ENCODE measurements at regions not wholly inside any gene's neighbourhood (a gene's known extent, or its start where the extent isn't known, plus 50 kb on each side); places are given as distances from the start of the nearest gene placed in this dataset.
"Not testable (repeated sequence)": the region's sequence is repeated elsewhere in the genome, so short reads cannot be mapped to it uniquely, and the experiment has no call there.

DNA sequence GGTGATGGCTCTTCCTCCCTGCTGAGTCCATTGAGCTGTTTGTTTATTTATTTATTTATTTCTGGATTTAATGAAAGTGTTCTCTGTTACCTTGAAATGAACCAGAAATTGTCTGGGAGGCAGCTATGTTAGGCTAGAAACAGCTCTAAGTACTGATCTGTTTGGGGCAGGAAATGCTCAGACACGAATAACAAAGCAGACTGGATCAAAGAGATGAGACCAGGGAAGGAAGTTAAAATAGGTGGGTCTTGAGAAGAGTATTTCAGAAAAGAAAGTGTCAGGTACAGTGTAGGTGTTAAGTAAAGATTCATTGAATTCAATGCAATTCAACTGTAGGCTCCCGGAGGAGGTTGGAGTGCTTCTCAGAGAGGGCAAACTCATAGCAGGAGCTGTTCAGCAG, 173.3 kb downstream of the IL20RB start:
- no peak overlapping the region for H3K27ac Mint-ChIP-seq (ENCODE audit: unreplicated experiment)
- peaks cover under 1% of the 10 kb centered on the region for H3K27me3 Mint-ChIP-seq (ENCODE audit: unreplicated experiment)
- H3K9me3 Mint-ChIP-seq (ENCODE audit: unreplicated experiment): no peaks in the 10 kb centered on the region
- TF ChIP-seq, protein P1, sequence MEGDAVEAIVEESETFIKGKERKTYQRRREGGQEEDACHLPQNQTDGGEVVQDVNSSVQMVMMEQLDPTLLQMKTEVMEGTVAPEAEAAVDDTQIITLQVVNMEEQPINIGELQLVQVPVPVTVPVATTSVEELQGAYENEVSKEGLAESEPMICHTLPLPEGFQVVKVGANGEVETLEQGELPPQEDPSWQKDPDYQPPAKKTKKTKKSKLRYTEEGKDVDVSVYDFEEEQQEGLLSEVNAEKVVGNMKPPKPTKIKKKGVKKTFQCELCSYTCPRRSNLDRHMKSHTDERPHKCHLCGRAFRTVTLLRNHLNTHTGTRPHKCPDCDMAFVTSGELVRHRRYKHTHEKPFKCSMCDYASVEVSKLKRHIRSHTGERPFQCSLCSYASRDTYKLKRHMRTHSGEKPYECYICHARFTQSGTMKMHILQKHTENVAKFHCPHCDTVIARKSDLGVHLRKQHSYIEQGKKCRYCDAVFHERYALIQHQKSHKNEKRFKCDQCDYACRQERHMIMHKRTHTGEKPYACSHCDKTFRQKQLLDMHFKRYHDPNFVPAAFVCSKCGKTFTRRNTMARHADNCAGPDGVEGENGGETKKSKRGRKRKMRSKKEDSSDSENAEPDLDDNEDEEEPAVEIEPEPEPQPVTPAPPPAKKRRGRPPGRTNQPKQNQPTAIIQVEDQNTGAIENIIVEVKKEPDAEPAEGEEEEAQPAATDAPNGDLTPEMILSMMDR (IDR thresholded peaks at IDR 0.05; ENCODE audit: partially characterized antibody, unreplicated experiment): no peak
- no peak overlapping the region for H3K4me3 Mint-ChIP-seq (ENCODE audit: unreplicated experiment)
- DNase-seq: no peak
- peaks cover 20% of the 10 kb centered on the region for H3K4me1 Mint-ChIP-seq (ENCODE audit: low read depth, unreplicated experiment)
- H3K36me3 Mint-ChIP-seq (ENCODE audit: unreplicated experiment): no peaks in the 10 kb centered on the region

DNA sequence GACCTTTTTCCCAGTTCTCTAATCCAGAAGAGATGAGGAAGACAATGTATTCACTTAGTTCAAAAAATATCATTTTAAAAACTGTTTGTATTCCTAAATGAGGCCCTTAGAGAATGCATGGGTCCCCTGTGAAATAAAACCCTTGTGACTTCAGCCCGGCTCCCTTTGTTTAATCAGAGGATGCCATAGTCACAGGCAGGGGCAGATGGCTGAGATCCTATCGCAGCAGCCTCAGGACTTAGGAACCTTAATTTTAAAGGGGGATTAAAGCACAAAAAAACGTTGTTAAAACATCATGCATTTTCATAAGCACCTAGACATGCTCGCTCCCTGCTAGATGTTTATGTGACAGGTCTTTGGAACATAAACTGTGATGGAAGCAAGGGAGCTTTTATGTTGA, 176.6 kb downstream of the IL20RB start:
- DNase-seq: no peak
- H3K36me3 Mint-ChIP-seq (ENCODE audit: unreplicated experiment): no peaks in the 10 kb centered on the region
- H3K4me3 Mint-ChIP-seq (ENCODE audit: unreplicated experiment): peak overlapping the region; percentile 50
- TF ChIP-seq, protein P1 (IDR thresholded peaks at IDR 0.05; ENCODE audit: partially characterized antibody, unreplicated experiment): no peak
- H3K4me1 Mint-ChIP-seq (ENCODE audit: low read depth, unreplicated experiment): peaks cover 15% of the 10 kb centered on the region
- no peaks in the 10 kb centered on the region for H3K9me3 Mint-ChIP-seq (ENCODE audit: unreplicated experiment)
- H3K27ac Mint-ChIP-seq (ENCODE audit: unreplicated experiment): no peak overlapping the region
- H3K27me3 Mint-ChIP-seq (ENCODE audit: unreplicated experiment): peaks cover 3% of the 10 kb centered on the region

DNA sequence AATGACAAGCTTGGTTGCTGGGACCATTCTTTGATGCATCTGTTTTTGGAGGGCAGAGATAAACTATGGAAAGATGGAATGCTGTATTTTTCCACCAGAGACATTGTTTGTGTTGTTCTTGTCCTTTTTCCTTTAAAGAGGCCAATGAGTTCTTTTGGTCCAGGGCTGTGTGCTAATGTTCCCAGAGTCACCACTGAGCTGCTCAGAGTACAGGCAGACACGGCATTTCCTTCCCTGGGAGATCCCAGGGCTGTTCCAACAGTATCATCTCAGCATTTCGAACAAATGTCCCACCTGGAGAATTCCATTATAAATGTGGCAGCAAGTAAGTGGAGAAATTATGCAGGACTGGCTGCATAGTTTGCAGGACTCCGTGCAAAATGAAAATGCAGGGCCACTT, 190.6 kb downstream of the IL20RB start:
- TF ChIP-seq, protein P1 (IDR thresholded peaks at IDR 0.05; ENCODE audit: partially characterized antibody, unreplicated experiment): no peak
- Mint-ChIP-seq H3K4me3 (ENCODE audit: unreplicated experiment) (no peak overlapping the region), H3K27ac (ENCODE audit: unreplicated experiment) (no peak overlapping the region), H3K4me1 (ENCODE audit: low read depth, unreplicated experiment) (peaks cover 11% of the 10 kb centered on the region), H3K27me3 (ENCODE audit: unreplicated experiment) (peaks cover 3% of the 10 kb centered on the region), H3K36me3 (ENCODE audit: unreplicated experiment) (no peaks in the 10 kb centered on the region), H3K9me3 (ENCODE audit: unreplicated experiment) (peaks cover 1% of the 10 kb centered on the region)
- DNase-seq: no peak

DNA sequence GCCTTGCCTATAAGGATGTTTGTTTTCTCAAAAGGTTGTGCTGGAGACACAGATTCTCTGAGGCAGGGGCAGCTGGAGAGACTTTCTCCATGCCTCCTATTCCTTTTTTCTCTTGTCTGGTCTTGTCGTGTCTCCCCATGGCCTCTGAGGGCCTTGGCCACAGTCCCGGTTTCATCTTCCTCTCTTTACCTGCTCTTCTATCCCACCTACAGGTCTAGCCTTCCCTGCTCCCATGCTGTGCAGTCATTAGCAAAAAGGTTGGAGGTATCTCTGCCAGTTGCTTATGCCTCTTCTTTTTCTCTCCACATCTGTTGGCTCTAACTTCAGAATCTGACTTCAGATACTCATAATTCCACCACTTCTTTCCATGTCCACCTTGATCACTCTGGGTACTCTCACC, 191.1 kb downstream of the IL20RB start:
- Mint-ChIP-seq H3K36me3 (ENCODE audit: unreplicated experiment) (no peaks in the 10 kb centered on the region), H3K4me1 (ENCODE audit: low read depth, unreplicated experiment) (peaks cover 11% of the 10 kb centered on the region), H3K27me3 (ENCODE audit: unreplicated experiment) (peaks cover 3% of the 10 kb centered on the region)

DNA sequence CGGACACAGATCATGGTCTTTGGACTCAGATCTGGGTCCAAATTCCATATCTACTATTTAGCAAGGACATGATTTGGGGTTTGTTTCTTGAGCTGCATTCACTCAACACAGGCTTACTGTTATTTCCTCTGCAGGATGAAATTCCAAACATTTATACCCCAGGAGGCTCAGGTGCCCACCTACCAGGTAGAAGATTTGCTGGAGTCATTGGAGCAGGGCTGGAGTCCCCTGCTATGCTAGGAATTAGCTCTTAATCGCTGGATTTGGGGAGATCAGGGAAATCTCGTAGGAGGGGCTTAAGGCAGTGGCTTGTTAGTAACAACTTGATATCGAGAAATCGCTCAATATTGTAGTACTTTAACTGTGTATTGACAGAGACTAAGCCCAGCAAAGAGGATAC, 193.0 kb downstream of the IL20RB start:
- TF ChIP-seq, protein P1 (IDR thresholded peaks at IDR 0.05; ENCODE audit: partially characterized antibody, unreplicated experiment): no peak
- H3K27ac Mint-ChIP-seq (ENCODE audit: unreplicated experiment): no peak overlapping the region
- no peak for DNase-seq
- no peaks in the 10 kb centered on the region for H3K36me3 Mint-ChIP-seq (ENCODE audit: unreplicated experiment)
- peaks cover 2% of the 10 kb centered on the region for H3K9me3 Mint-ChIP-seq (ENCODE audit: unreplicated experiment)
- H3K4me1 Mint-ChIP-seq (ENCODE audit: low read depth, unreplicated experiment): peaks cover 13% of the 10 kb centered on the region
- peaks cover 3% of the 10 kb centered on the region for H3K27me3 Mint-ChIP-seq (ENCODE audit: unreplicated experiment)
- no peak overlapping the region for H3K4me3 Mint-ChIP-seq (ENCODE audit: unreplicated experiment)

More for the DNA sequence above, 191.1 kb downstream of the IL20RB start:
- no peak for DNase-seq
- Mint-ChIP-seq H3K27ac (ENCODE audit: unreplicated experiment) (no peak overlapping the region), H3K4me3 (ENCODE audit: unreplicated experiment) (no peak overlapping the region), H3K9me3 (ENCODE audit: unreplicated experiment) (peaks cover 1% of the 10 kb centered on the region)
- TF ChIP-seq, protein P1 (IDR thresholded peaks at IDR 0.05; ENCODE audit: partially characterized antibody, unreplicated experiment): no peak

DNA sequence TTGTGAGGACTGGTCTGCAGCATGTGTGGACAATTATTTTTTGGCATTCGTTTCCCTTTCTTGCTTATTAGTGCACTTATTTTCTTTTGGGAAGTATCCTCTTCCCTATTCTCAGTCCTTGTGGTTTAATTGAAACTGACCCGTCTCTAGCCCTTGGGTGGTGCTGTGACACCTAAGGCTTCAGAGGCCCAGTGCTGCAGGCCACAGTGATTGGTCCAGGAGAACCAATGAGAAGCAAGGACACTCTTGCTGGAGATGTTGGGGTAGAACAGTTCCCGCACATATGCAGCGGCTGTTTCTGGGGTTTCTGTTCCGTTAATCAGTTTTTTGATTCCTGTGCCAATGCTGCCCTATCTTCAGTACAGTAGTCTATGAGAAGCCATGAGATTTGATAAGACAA, 195.3 kb downstream of the IL20RB start:
- H3K4me1 Mint-ChIP-seq (ENCODE audit: low read depth, unreplicated experiment): peaks cover 12% of the 10 kb centered on the region
- H3K4me3 Mint-ChIP-seq (ENCODE audit: unreplicated experiment); H3K9me3 Mint-ChIP-seq (ENCODE audit: unreplicated experiment); H3K27me3 Mint-ChIP-seq (ENCODE audit: unreplicated experiment); H3K36me3 Mint-ChIP-seq (ENCODE audit: unreplicated experiment); H3K27ac Mint-ChIP-seq (ENCODE audit: unreplicated experiment); DNase-seq: not testable (repeated sequence)
